Caco-2 (cell line): ENCODE measurements at regions not wholly inside any gene's neighbourhood (a gene's known extent, or its start where the extent isn't known, plus 50 kb on each side); places are given as distances from the start of the nearest gene placed in this dataset.

Experiments used
- BruUV-seq: library from RNA; stranded (reverse); fragments of 400-500 nt; replicated peaks from 2 replicates; lab custom pipeline; 2021; lab: Mats Ljungman, UMichigan
- CTCF ChIA-PET: fragments of 300-600 bp; sonication (Branson Sonifier 250); formaldehyde crosslinking; loops from one replicate; lab custom pipeline; 2022; ENCODE audit warnings: antibody characterized with exemption; lab: Charles Lee
- POLR2A ChIA-PET: fragments of 300-600 bp; sonication (Branson Sonifier 250); formaldehyde crosslinking; loops from one replicate; lab custom pipeline; 2022; ENCODE audit warnings: antibody characterized with exemption; lab: Charles Lee
- DNase-seq, 2 experiments: peaks; one replicate each; pipeline versions ENCODE4 v3.0.0 to v3.0.0-alpha.2; 2020 to 2022
- H3K27me3 ChIP-seq: replicated peaks from 2 replicates; pipeline ENCODE4 v1.6.0; 2011; ENCODE audit warnings: low read length; ENCODE audit not compliant: control insufficient read depth, insufficient read depth
- H3K36me3 ChIP-seq: 2 replicates; pipeline ENCODE4 v1.5.1; 2011; ENCODE audit warnings: low read length; ENCODE audit not compliant: control insufficient read depth, insufficient read depth
- H3K4me1 ChIP-seq: fragments of 250-450 bp; sonication (Bioruptor Pico); 2 replicates; pipeline ENCODE4 v1.5.1; 2020; ENCODE audit warnings: mild to moderate bottlenecking
- H3K4me3 ChIP-seq: 2 replicates; pipeline ENCODE4 v1.5.1; 2011; ENCODE audit warnings: low read depth, mild to moderate bottlenecking, control low read depth, low read length
- H3K9me3 ChIP-seq: fragments of 250-450 bp; sonication (Bioruptor Pico); 2 replicates; pipeline ENCODE4 v1.5.1; 2020; ENCODE audit warnings: mild to moderate bottlenecking, moderate library complexity
- H3K27ac Mint-ChIP-seq: one replicate; pipeline ENCODE4 v1.8.0; 2022; ENCODE audit warnings: mixed read lengths; ENCODE audit not compliant: unreplicated experiment
- H3K27me3 Mint-ChIP-seq: one replicate; pipeline ENCODE4 v1.8.0; 2022; ENCODE audit warnings: mixed read lengths; ENCODE audit not compliant: insufficient read depth, unreplicated experiment
- H3K36me3 Mint-ChIP-seq: one replicate; pipeline ENCODE4 v1.8.0; 2022; ENCODE audit warnings: mild to moderate bottlenecking, mixed read lengths; ENCODE audit not compliant: insufficient read depth, unreplicated experiment
- H3K4me1 Mint-ChIP-seq: one replicate; pipeline ENCODE4 v1.8.0; 2022; ENCODE audit warnings: low read depth, mixed read lengths; ENCODE audit not compliant: unreplicated experiment
- H3K4me3 Mint-ChIP-seq: one replicate; pipeline ENCODE4 v1.8.0; 2022; ENCODE audit warnings: mild to moderate bottlenecking, moderate library complexity, mixed read lengths; ENCODE audit not compliant: unreplicated experiment
- H3K9me3 Mint-ChIP-seq: one replicate; pipeline ENCODE4 v1.8.0; 2022; ENCODE audit warnings: mixed read lengths; ENCODE audit not compliant: unreplicated experiment
- intact Hi-C: fragments of 100-400 bp; cut with micrococcal nuclease; formaldehyde crosslinking; loops from one replicate; pipeline ENCODE4 v1.10.0; 2022; ENCODE audit not compliant: unreplicated experiment
- TF ChIP-seq, protein P1 (sequence below), 2 experiments: fragments of 200-600 bp in 1 of 2; IDR thresholded peaks; 1 replicate in 1 of 2; 2 replicates in 1 of 2; pipeline versions ENCODE4 v1.5.1 to v1.8.0; 2011 to 2022; ENCODE audit warnings: antibody characterized with exemption in 1 of 2, control low read depth in 1 of 2, inconsistent platforms in 1 of 2, low read depth in 1 of 2, low read length in 1 of 2, mild to moderate bottlenecking in 1 of 2, moderate library complexity in 1 of 2; ENCODE audit not compliant: insufficient read depth in 1 of 2, severe bottlenecking in 1 of 2, unreplicated experiment in 1 of 2

DNA sequence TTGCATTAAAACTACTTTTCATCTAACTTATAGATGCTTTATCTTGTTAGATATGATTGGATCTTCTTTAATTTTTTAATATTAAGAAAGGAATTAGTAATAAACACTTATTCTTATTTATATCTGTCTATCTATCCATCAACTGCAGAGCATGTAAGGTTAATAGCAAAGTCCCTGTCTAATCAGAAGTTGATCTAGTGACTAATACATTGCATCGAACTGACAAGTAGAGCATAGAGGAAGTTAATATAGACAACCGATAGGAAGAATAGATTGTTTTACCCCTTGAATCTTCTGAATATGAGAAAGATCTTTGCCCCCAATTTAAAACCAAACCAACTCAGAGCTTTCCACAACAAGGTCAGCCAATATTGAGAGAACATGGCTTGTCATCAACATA is 862.0 kb upstream of the CDH6 start:
- no peaks in the 10 kb centered on the region for H3K9me3 Mint-ChIP-seq
- Histone ChIP-seq H3K36me3 (no peaks in the 10 kb centered on the region), H3K4me3 (no peak overlapping the region), H3K9me3 (no peaks in the 10 kb centered on the region), H3K4me1 (no peaks in the 10 kb centered on the region), H3K27me3 (no peaks in the 10 kb centered on the region)
- intact Hi-C loops = no loop called here
- H3K27me3 Mint-ChIP-seq = peaks cover 2% of the 10 kb centered on the region
- CTCF ChIA-PET = no interaction called here
- H3K4me1 Mint-ChIP-seq = no peaks in the 10 kb centered on the region
- no peak overlapping the region for H3K27ac Mint-ChIP-seq
- POLR2A ChIA-PET = no interaction called here
- BruUV-seq = no TSS peak
- no peaks in the 10 kb centered on the region for H3K36me3 Mint-ChIP-seq
- no peak overlapping the region for H3K4me3 Mint-ChIP-seq
- DNase-seq = no peak
- TF ChIP-seq, protein P1, sequence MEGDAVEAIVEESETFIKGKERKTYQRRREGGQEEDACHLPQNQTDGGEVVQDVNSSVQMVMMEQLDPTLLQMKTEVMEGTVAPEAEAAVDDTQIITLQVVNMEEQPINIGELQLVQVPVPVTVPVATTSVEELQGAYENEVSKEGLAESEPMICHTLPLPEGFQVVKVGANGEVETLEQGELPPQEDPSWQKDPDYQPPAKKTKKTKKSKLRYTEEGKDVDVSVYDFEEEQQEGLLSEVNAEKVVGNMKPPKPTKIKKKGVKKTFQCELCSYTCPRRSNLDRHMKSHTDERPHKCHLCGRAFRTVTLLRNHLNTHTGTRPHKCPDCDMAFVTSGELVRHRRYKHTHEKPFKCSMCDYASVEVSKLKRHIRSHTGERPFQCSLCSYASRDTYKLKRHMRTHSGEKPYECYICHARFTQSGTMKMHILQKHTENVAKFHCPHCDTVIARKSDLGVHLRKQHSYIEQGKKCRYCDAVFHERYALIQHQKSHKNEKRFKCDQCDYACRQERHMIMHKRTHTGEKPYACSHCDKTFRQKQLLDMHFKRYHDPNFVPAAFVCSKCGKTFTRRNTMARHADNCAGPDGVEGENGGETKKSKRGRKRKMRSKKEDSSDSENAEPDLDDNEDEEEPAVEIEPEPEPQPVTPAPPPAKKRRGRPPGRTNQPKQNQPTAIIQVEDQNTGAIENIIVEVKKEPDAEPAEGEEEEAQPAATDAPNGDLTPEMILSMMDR (IDR thresholded peaks at IDR 0.05; ENCODE audit: insufficient read depth in 1 of 2, low read depth in 1 of 2, low read length in 1 of 2, severe bottlenecking in 1 of 2, unreplicated experiment in 1 of 2) = no peak

DNA sequence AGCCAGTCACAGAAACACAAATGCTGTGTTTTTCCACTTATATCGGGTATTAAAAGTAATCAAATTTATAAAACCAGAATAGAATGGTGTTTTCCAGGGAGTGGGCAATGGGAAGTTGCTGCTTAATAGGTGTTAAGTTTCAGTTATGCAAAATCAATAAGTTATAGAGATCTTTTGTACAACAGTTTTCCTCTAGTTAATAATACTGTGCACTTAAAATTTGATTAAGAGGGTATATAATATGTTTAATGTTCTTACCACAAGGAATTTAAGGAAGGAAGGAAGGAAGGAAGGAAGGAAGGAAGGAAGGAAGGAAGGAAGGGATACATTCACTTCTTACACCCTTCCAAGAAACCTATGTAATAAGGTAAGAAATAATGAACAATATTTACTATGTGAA is 867.7 kb upstream of the CDH6 start:
- no peaks in the 10 kb centered on the region for H3K9me3 ChIP-seq
- CTCF ChIA-PET = no interaction called here
- H3K27me3 Mint-ChIP-seq = peaks cover 2% of the 10 kb centered on the region
- H3K4me3 ChIP-seq = no peak overlapping the region
- H3K4me3 Mint-ChIP-seq = no peak overlapping the region
- TF ChIP-seq, protein P1 (IDR thresholded peaks at IDR 0.05; ENCODE audit: insufficient read depth in 1 of 2, low read depth in 1 of 2, low read length in 1 of 2, severe bottlenecking in 1 of 2, unreplicated experiment in 1 of 2) = no peak
- DNase-seq = no peak
- no peak overlapping the region for H3K27ac Mint-ChIP-seq
- H3K36me3 Mint-ChIP-seq = no peaks in the 10 kb centered on the region
- no peaks in the 10 kb centered on the region for H3K9me3 Mint-ChIP-seq
- no peaks in the 10 kb centered on the region for H3K4me1 Mint-ChIP-seq
- no peaks in the 10 kb centered on the region for H3K4me1 ChIP-seq
- POLR2A ChIA-PET = no interaction called here
- intact Hi-C loops = no loop called here
- H3K36me3 ChIP-seq = no peaks in the 10 kb centered on the region
- no TSS peak for BruUV-seq
- H3K27me3 ChIP-seq = no peaks in the 10 kb centered on the region

DNA sequence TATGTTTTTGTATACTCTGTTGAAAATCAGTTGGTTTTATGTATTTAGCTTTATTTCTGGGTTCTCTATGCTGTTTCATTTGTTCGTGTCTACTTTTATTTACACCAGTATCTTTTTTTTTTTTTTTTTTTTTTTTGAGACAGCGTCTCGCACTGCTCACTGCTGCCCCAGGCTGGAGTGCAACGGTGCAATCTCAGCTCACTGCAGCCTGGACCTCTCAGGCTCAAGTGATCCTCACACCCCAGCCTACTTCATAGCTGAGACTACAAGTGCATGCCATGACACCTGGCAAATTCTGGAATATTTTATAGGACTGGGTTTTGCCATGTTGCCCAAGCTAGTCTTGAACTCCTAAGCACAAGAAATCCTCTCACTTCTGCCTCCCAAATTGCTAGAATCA is 869.4 kb upstream of the CDH6 start:
- Mint-ChIP-seq H3K36me3 (no peaks in the 10 kb centered on the region), H3K4me3 (no peak overlapping the region), H3K27ac (no peak overlapping the region), H3K27me3 (peaks cover 2% of the 10 kb centered on the region), H3K9me3 (no peaks in the 10 kb centered on the region), H3K4me1 (no peaks in the 10 kb centered on the region)
- peak; percentile 34 to 37 for DNase-seq
- Histone ChIP-seq H3K4me3 (no peak overlapping the region), H3K4me1 (no peaks in the 10 kb centered on the region), H3K27me3 (no peaks in the 10 kb centered on the region), H3K36me3 (no peaks in the 10 kb centered on the region), H3K9me3 (no peaks in the 10 kb centered on the region)
- CTCF ChIA-PET = interaction anchor here (1.0 kb wide), 1 partner anchor 284 kb away, joined by 7 read pairs; no protein-coding TSS in a partner anchor
- intact Hi-C loops = loop anchor here (1.0 kb wide), 1 partner anchor 284 kb away; no protein-coding TSS in a partner anchor
- BruUV-seq = no TSS peak
- TF ChIP-seq, protein P1 (IDR thresholded peaks at IDR 0.05; ENCODE audit: insufficient read depth in 1 of 2, low read depth in 1 of 2, low read length in 1 of 2, severe bottlenecking in 1 of 2, unreplicated experiment in 1 of 2) = peak in 1 of 2 experiments; percentile 43
- POLR2A ChIA-PET = no interaction called here
